ENCODE measurements at regions not wholly inside any gene's neighbourhood (a gene's known extent, or its start where the extent isn't known, plus 50 kb on each side); places are given as distances from the start of the nearest gene placed in this dataset.

- TF ChIP-seq POLR2A (IDR thresholded peaks at IDR 0.05; ENCODE audit: low read depth, low read length): no peak
- no peak for TF ChIP-seq POLR2AphosphoS5 (IDR thresholded peaks at IDR 0.05; ENCODE audit: low read depth, low read length)
Observed at GRCh38 chr10:61588770-61589211, 73.9 kb upstream of the CABCOCO1 start.
